ENCODE measurements at regions not wholly inside any gene's neighbourhood (a gene's known extent, or its start where the extent isn't known, plus 50 kb on each side); places are given as distances from the start of the nearest gene placed in this dataset.

DNA sequence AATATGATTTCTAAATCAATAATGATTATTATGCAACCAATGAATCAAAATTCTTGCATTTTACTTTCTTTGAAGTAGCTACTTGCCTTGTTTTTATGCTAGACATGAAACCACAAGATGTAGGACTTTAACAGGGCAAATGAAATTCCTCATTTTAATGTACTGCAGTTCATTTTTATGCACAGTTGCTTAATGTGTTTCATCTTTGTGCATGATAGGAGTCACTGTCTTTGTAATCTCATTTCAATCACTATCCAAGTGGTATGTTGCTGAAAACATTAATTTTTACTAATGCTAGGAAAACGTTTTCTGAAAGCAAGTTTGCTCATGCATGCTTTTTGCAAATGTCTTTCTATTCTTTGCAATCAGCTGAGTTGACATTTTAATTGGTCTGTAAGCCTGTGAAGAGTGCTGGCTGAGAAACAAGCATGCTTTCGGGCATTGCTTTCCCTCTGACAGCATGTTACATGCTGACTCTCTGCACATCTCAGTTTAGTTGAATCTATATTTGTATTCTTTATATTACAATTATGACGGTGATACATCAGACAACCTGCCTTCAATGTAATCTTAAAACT is 535.0 kb upstream of the CDH18 start:
- no peak for DNase-seq

DNA sequence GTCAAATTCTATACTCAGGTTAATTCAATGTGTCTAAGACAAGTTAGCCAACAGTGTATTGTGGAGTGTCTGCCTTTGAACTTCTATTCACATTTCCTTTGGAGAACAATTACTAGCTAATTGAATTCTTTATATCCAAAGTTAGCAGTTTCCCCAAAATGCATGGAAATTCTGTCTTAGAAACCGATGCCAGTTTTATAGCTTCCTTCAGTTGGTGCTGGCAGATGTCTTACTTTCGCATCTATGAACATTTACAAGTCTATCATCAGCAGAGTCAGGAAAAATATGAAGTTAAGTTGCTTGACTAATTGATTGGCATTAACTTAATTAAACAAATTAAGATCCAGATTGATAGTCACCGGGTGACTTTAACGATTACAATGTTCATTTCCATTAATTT is 527.6 kb upstream of the CDH18 start:
- DNase-seq, result no peak

DNA sequence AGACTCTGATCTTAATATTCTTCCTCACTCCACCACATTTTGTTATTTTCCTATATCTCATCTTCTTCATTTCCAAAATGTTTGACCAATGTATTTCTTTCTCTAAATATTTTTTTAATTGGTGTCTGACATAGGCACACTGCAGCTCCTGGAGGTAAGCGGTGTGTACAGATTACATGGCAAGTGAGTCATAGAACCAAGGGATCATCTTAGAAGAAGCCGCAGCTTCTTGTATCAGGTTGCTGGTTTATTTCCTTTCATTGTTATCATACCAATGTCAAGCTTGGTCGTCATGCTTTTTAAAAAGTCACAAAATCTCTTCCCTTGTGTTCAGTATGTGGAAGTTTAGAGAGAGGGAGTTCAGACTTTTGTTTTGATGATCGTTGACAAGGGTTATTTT is 526.1 kb upstream of the CDH18 start:
- no peak for DNase-seq

DNA sequence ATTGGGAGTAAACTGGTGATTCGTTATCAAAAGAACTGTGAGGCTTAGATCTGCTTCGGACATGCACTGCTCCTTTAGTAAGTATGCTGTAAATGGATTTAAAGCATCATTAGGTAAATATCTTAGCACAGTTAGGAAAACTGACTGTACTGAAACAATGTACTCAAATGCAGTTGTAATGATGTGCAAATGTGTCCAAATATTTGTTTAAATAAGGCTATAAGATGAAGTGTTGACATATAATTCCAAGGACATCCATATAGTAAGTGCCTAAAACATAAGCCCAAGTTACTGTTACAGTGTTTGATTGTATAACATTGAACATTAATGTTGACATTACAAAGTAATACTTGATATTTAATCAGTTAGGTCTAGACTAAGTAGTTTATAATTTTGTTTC is 512.5 kb upstream of the CDH18 start:
- no peak for DNase-seq

DNA sequence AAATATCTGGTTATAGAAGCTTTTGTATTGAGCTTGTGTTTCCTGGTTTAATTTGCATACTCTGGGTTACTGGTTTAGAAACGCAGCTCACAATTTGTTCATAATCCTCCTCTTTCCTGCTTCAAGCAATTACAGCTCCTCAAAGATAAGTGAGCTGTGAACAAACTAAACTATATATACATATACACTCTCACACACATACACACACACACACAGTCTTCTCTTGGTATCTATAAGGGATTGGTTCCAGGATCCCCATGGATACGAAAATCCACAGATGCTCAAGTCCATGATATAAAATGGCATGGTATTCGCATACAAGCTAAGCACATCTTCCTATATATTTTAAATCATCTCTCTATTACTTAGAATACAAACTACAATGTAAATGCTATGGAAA is 510.9 kb upstream of the CDH18 start:
- no peak for DNase-seq

DNA sequence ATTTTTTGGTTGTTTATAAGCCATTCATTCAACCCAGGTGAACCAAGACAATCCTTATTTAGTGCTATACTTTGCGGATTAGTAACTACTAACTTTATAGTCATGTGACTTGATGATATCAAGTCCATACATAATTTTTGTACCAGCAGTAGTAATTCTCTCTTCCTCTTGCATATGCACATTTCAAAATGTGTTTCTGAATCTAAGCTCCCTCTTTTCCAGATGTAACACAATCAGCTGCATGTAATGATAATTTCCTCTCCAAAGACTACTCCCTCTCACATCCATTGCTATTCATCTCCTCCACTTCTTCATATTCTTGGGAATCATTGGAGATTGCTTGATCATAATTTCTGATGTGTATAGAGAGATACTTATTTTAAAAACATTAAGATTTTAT is 510.1 kb upstream of the CDH18 start:
- DNase-seq, result no peak

DNA sequence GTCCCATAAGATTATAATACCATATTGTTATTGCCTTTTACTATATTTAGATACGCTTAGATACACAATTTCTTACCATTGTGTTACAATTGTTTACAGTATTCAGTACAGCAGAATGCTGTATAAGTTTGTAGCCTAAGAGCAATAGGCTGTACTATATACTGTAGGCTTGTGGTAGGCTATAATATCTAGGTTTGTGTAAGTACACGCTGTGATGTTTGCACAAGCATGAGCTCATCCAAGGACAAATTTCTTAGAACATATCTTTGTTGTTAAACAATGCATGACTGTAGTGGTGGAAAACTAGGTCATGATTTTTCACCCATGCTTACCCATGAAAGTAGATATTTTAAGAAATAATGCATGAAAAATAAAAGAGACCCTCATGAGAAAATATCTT is 509.4 kb upstream of the CDH18 start:
- no peak for DNase-seq

DNA sequence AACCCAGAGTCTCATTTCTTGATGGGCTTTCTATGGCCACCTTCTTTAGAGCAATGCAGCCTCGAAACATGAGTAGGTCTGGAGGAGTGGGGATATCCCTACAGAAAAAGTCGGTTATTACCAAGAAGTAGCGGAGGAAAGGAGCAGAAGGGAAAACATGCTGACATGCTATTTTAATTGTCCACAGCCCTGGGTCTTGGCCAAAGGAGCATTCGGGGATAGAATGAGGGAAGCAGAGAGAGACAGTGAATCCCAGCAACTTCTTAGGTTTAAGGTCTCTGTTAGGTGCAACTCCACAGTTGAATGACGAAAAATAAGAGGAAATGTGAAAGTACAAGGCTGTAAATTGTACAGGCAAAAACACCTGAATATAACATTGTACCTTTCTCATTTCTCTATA is 506.7 kb upstream of the CDH18 start:
- DNase-seq, result no peak

DNA sequence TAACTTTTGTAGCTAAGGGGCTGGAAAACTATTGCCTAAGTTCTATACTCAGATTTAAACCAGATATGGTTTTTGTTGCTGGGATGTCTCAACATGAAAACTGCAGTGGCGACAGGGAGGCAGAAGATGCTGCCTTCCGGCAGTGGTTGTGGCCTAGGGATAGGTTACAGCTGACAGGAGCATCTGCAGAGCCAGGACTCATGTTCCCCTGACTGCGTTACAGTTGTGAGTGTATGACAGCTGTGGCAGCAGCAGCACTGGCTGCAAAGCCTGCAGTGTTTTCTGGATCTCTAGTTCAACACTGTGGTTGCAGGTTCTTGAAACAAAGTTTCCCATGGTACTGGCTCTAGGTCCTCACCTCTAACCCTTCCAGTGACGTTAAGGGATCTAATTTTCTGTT is 498.8 kb upstream of the CDH18 start:
- DNase-seq, result no peak

DNA sequence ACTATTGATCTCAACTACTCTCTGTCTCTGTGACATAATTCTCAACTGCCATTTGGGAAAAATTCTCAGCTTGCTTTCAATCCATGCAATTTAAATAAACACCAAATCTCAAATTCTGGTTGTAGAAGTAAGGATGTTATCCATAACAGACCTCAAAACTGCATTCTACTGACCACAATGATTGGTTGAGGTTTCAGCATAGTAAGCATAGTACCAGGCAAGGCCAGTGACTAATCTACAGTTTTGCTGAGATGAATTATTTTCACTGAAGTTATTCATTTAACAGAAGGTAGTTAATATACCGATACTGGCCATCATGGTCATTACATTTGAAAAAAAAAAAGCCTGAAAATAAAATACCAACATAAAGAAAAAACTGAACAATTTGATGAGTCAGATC is 488.0 kb upstream of the CDH18 start:
- DNase-seq, result no peak

DNA sequence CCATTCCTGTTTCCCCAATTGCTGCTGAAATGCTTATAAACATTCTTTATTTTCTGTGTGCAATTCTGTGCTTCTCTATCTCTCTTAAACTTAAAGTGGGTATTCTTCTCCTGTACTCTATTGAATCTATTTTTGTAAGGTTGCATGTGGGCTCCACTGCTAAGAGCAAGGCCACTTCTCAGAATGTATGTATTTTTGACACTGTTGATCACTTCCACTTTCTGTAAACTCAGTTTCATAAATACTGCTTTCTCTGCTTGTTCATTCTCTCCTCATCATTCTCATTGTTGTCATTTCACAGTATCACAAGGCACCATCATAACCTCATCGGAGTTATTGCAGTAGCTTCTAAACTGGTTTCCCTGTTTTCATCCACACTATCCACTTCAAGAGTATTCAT is 483.0 kb upstream of the CDH18 start:
- no peak for DNase-seq

DNA sequence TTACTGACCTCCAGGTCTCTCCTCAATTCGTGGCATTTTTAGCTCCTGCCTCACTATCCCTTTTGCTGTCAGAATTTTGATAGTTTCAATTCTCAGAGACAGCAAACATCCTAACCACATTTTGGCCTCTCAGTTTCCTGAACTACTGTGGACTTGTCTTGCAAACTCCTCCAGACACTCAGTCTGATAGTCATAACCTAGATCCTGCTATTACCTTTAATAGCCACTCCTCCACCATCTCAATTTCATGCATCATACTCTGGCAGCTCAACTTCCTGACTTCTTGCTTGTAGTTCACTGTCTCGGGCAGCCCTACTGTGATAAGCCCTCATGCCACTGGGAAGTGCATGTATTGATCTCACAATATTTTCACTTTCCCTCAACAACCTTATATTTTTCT is 481.8 kb upstream of the CDH18 start:
- DNase-seq, result no peak

DNA sequence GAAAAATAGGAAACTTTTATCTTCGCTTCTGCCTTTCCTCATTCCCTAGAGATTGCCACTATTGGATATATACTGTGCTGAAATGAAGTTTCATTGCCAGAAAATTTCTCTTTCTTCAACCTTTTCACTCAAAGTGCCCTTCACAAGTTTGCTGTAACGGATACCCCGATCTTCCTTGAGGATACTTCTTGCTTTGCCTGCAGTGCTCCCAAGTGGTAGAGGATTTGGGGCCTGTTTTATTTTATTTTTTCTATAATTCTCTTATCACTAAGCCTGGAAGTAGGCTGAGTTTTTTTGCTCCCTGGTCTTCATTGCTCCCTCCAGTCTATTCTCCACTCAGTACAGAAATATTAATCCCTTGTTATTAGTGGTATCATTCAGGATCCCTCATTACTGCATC is 481.4 kb upstream of the CDH18 start:
- DNase-seq, result no peak

DNA sequence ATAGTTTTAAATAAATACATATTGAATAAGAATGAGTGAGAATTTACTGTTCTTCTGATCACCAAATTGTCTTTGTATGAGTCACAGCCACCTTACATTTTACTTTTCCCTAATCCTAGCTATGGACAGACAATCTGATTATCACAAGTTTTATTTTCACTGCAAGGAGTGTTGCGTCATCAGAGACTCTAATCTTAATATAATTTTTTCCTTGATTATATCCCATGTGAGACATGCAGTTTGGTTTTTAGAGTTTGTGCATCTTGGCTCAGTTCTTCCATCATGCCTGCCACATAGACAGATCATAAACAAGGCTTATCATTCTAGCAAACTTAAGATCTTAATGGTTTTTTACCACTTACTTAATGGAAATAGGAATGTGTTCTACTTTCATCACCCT is 478.5 kb upstream of the CDH18 start:
- no peak for DNase-seq

DNA sequence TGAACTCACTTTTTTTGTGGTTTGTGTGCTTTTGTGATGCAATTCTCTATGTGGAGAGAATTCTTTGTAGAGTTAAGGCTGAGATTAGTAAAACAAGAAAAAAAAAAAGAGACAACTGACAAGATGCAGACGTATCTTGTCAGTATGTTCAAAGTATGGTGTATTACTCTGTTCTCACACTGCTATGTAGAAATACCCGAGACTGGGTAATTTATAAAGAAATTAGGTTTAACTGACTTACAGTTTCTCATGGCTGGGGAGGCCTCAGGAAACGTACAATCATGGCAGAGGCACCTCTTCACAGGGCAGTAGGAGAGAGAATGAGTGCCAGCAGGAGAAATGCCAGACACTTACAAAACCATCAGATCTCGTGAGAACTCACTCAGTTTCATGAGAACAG is 475.2 kb upstream of the CDH18 start:
- DNase-seq, result no peak

DNA sequence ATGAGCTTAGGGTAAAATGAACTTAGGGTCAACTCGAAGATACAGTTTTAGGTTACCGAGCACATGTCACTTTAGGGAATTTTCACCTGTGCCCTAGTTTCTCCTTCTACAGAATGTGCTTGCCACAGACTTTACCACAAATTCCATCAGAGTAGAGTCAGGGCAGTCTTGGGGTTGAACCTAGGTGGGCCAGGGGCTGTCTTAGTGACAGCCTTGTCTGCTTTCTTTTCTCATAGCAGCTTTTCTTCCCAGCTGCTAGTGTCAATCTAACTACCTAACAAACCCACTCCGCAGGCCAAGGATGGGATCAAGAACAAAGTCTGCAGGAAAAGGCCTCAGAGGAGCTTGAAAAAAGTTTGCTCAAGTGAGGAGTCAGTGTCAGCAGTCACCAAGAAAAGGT is 458.1 kb upstream of the CDH18 start:
- no peak for DNase-seq

DNA sequence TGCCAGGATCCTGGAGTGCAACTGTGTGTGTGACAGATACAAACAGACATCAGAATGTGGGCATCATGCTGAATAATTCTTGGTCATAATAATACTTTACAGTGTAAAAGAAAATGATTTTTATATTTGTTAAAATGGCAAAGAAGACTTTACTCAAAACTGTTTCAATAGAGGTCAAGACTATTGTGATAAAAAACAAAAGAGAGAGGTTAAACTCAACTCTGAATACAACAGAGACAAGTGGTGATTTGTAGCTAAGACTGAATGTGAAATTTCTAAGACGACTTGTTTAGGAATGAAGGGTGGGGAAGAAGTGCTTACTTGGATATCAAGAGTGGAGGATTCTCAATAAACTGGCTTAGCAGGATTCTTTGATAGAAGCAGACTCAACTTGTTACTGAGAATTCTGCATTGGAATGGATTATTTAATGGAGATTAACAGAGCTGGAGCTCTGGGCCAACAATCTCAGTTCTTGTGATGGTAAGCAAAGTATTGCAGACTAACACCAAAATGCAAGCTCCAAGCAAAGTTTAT is 457.4 kb upstream of the CDH18 start:
- no peak for DNase-seq

DNA sequence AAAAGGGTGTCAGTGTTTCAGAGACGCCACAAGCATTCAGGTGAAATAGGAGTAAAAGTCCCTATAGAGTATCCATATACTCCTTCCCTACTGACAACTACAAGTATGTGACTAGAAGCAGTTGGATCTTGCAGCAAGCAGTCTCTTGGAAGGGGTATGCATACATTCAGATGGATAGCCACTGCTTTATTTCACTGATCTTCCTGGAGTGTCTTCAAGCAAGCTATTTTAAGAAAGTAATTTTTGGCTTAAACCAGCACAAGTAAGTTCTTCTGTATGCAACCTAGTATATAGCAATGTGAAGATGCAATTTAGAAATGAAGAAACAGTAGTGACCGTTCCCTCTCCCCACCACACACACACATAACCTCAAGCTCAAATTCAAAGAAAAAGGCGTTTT is 446.8 kb upstream of the CDH18 start:
- DNase-seq, result no peak

DNA sequence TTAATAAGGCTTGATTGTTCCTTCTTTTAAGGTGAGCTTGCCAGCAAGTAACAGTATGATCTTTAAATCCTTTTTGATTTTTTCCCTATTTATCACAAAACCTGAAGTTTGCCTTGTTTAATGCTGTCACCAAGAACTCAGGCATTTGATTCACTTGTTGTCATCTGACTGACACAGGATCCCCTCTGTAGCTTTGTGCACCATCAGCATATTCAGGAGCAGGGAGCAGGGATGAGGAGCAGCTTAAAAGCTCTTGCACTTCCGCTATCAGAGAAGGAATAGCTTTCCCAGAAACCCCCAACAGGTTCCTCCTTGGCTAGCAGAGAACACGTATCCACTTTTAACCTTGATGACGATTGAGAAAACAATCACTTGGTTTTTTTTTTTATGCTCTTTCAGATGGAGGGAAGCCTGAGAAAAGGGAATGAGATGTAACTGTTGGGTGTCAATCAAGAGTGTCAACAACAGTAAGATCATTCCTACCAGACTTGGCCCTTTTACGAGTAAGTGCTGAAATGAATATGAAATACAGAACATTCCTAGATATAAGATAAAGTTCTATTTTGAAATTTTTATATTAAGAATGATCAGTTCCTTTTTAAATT is 433.1 kb upstream of the CDH18 start:
- DNase-seq, result no peak
